AG10803 (cell line): ENCODE measurements at regions not wholly inside any gene's neighbourhood (a gene's known extent, or its start where the extent isn't known, plus 50 kb on each side); places are given as distances from the start of the nearest gene placed in this dataset.

Experiments used
- DNase-seq: peaks from one replicate; pipeline ENCODE4 v3.0.0; 2010; ENCODE audit warnings: low read depth
- H3K4me3 ChIP-seq: 2 replicates; pipeline ENCODE4 v1.5.1; 2011; ENCODE audit warnings: mild to moderate bottlenecking, low read length, control low read depth
- TF ChIP-seq, protein P1 (sequence below): conservative IDR thresholded peaks from 2 replicates; pipeline ENCODE4 v1.5.1; 2011; ENCODE audit warnings: mild to moderate bottlenecking, low read length, control low read depth, inconsistent platforms

DNA sequence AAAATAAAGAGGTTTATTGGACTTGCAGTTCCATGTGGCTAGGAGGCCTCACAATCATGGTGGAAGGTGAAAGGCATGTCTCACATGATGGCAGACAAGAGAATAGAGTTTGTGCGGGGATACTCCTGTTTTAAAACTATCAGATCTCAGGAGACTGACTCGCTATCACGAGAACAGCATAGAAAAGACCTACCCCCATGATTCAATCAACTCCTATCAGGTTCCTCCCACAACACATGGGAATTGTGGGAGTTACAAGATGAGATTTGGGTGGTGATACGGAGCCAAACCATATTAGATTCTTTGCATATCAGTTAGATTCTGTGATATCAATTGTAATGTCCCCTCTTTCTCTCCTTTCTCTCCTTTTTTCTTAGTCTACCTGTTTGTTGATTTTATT lies 1178.7 kb upstream of the LRRTM1 start:
- TF ChIP-seq, protein P1, sequence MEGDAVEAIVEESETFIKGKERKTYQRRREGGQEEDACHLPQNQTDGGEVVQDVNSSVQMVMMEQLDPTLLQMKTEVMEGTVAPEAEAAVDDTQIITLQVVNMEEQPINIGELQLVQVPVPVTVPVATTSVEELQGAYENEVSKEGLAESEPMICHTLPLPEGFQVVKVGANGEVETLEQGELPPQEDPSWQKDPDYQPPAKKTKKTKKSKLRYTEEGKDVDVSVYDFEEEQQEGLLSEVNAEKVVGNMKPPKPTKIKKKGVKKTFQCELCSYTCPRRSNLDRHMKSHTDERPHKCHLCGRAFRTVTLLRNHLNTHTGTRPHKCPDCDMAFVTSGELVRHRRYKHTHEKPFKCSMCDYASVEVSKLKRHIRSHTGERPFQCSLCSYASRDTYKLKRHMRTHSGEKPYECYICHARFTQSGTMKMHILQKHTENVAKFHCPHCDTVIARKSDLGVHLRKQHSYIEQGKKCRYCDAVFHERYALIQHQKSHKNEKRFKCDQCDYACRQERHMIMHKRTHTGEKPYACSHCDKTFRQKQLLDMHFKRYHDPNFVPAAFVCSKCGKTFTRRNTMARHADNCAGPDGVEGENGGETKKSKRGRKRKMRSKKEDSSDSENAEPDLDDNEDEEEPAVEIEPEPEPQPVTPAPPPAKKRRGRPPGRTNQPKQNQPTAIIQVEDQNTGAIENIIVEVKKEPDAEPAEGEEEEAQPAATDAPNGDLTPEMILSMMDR = no peak
- DNase-seq = no peak
- H3K4me3 ChIP-seq = no peak overlapping the region

DNA sequence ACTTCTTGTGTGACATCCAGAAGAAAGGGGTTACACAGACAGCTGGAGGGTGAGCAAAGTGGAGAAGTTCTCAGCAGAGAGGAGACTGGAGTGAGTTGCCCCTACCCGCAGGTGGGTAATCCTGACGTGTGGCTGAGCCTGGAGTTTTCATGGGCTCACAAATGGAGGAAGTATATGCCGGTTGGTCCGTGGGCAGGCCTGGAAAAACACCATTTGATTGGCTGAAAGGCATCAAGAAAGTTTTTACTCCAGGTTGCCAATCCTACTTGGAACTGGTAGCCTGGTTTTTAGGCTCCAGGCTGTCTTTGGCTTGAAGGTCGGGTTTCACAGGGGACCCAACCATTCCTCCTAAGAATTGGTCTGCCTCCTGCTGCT lies 1177.4 kb upstream of the LRRTM1 start:
- no peak for DNase-seq
- no peak overlapping the region for H3K4me3 ChIP-seq
- TF ChIP-seq, protein P1 = no peak

- no peak overlapping the region for H3K4me3 ChIP-seq
- DNase-seq = no peak
- TF ChIP-seq, protein P1 = no peak
Measured at GRCh38 chr2:81481242-81481993, 1176.9 kb upstream of the LRRTM1 start.

GRCh38 chr2:81467096-81467495 lies 1162.5 kb upstream of the LRRTM1 start:
- DNase-seq = no peak
- TF ChIP-seq, protein P1 = no peak
- no peak overlapping the region for H3K4me3 ChIP-seq

- DNase-seq = no peak
- no peak overlapping the region for H3K4me3 ChIP-seq
- TF ChIP-seq, protein P1 = no peak
Measured at GRCh38 chr2:81462420-81462819, 1157.9 kb upstream of the LRRTM1 start.

DNA sequence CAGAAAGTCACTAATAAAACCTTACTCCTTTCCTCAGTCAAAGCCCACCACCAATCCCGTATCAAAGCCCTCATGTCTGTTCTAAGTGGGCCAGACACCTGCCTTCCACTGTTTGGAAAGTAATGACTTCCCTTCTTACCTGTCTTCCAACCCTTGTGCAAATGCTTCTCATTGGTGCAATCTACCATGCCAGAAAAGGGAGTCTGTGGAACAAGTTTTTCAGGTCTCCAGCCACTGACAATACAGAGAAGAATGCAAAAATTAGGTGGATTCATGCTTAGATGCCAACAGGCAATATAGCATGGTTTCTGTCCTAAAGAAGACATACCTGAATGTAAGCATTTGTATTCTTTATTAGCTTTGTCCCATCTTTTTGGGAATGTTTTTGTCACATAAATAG lies 1140.6 kb upstream of the LRRTM1 start:
- DNase-seq = no peak
- no peak overlapping the region for H3K4me3 ChIP-seq
- TF ChIP-seq, protein P1 = no peak

DNA sequence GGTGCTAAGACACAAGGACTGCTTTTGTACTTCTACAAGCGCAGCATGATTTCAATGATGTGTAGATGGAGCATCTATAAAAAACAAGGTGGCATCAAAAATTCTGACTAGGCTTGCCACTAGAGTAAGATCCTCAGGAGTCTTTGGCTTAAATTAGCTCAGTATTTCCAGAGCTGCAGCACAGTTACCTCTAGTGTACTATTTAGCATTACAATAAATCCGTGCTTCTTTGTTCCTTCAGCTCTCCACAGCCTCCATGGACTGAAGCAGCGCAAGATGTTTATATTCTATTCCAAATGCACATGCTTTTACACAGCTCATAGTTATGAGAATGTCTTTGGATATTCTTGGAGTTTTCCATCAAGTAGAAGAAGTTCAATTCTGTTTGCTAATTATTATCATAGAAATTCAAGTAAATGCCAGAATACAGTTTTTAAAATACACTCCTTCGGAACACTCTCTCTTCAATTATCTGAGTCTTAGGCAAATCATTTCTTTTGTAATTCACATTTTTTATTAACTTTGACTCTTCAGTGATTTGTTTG lies 1133.0 kb upstream of the LRRTM1 start:
- TF ChIP-seq, protein P1 = no peak
- no peak for DNase-seq
- no peak overlapping the region for H3K4me3 ChIP-seq
